ENCODE measurements at regions not wholly inside any gene's neighbourhood (a gene's known extent, or its start where the extent isn't known, plus 50 kb on each side); places are given as distances from the start of the nearest gene placed in this dataset.

GRCh38 chr4:114281164-114281960, 301.9 kb upstream of the ARSJ start:
- no peak for TF ChIP-seq SUZ12 (IDR thresholded peaks at IDR 0.05; ENCODE audit: extremely low read depth, insufficient read depth, insufficient read length)
- TF ChIP-seq ZNF274 (IDR thresholded peaks at IDR 0.05; ENCODE audit: low read depth, low read length), result no peak
- TF ChIP-seq YY1 (IDR thresholded peaks at IDR 0.05; ENCODE audit: insufficient read depth, insufficient read length), result no peak
